ENCODE measurements at regions not wholly inside any gene's neighbourhood (a gene's known extent, or its start where the extent isn't known, plus 50 kb on each side); places are given as distances from the start of the nearest gene placed in this dataset.

GRCh38 chr1:80776266-80776665, 1024.5 kb upstream of the ADGRL2 start:
- H3K9ac ChIP-seq (ENCODE audit: low read length), result no peak overlapping the region
- H3K4me3 ChIP-seq (ENCODE audit: low read length), result no peak overlapping the region
- no peaks in the 10 kb centered on the region for H3K4me1 ChIP-seq (ENCODE audit: control insufficient read depth, low read depth, low read length)
- H3K9me3 ChIP-seq (ENCODE audit: control insufficient read depth, low read depth, low read length), result no peaks in the 10 kb centered on the region
- no peaks in the 10 kb centered on the region for H3K36me3 ChIP-seq (ENCODE audit: control insufficient read depth, low read depth, low read length)
- no peaks in the 10 kb centered on the region for H3K27me3 ChIP-seq (ENCODE audit: control insufficient read depth, insufficient read depth, low read length)
- no peak overlapping the region for H3K27ac ChIP-seq (ENCODE audit: low read length)

- H3K9me3 ChIP-seq (ENCODE audit: control insufficient read depth, low read depth, low read length), result no peaks in the 10 kb centered on the region
- H3K9ac ChIP-seq (ENCODE audit: low read length), result no peak overlapping the region
- H3K36me3 ChIP-seq (ENCODE audit: control insufficient read depth, low read depth, low read length), result no peaks in the 10 kb centered on the region
- H3K4me3 ChIP-seq (ENCODE audit: low read length), result no peak overlapping the region
- H3K27ac ChIP-seq (ENCODE audit: low read length), result no peak overlapping the region
- H3K4me1 ChIP-seq (ENCODE audit: control insufficient read depth, low read depth, low read length), result peaks cover 5% of the 10 kb centered on the region
- H3K27me3 ChIP-seq (ENCODE audit: control insufficient read depth, insufficient read depth, low read length), result no peaks in the 10 kb centered on the region
These were observed 1031.5 kb upstream of the ADGRL2 start for GRCh38 chr1:80769208-80769750.

DNA sequence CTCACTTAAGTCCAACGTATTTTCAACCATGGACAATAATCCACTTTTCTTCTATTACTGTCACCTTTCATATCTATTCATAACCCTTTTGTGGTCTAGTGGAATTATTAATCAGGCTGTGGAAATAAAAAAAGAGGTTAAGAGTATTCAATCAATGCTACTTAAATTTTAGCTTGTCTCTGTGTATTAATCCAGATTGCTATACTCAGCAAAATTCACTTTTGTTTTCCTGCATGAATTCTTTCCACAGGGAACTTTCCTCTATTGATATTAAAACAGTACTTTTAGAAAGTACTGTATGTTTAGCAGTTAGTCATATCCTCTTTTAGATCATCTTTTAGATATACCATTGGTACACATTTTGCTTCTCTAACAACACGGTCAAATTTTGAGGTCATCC, 1033.0 kb upstream of the ADGRL2 start:
- H3K36me3 ChIP-seq (ENCODE audit: control insufficient read depth, low read depth, low read length), result no peaks in the 10 kb centered on the region
- H3K4me3 ChIP-seq (ENCODE audit: low read length), result no peak overlapping the region
- H3K27me3 ChIP-seq (ENCODE audit: control insufficient read depth, insufficient read depth, low read length), result no peaks in the 10 kb centered on the region
- H3K4me1 ChIP-seq (ENCODE audit: control insufficient read depth, low read depth, low read length), result peaks cover 5% of the 10 kb centered on the region
- H3K27ac ChIP-seq (ENCODE audit: low read length), result no peak overlapping the region
- H3K9ac ChIP-seq (ENCODE audit: low read length), result no peak overlapping the region
- H3K9me3 ChIP-seq (ENCODE audit: control insufficient read depth, low read depth, low read length), result no peaks in the 10 kb centered on the region

GRCh38 chr1:80759354-80759753, 1041.4 kb upstream of the ADGRL2 start:
- Histone ChIP-seq H3K27me3 (ENCODE audit: control insufficient read depth, insufficient read depth, low read length) (no peaks in the 10 kb centered on the region), H3K36me3 (ENCODE audit: control insufficient read depth, low read depth, low read length) (no peaks in the 10 kb centered on the region), H3K9me3 (ENCODE audit: control insufficient read depth, low read depth, low read length) (no peaks in the 10 kb centered on the region), H3K4me3 (ENCODE audit: low read length) (no peak overlapping the region), H3K9ac (ENCODE audit: low read length) (no peak overlapping the region), H3K4me1 (ENCODE audit: control insufficient read depth, low read depth, low read length) (no peaks in the 10 kb centered on the region), H3K27ac (ENCODE audit: low read length) (no peak overlapping the region)

DNA sequence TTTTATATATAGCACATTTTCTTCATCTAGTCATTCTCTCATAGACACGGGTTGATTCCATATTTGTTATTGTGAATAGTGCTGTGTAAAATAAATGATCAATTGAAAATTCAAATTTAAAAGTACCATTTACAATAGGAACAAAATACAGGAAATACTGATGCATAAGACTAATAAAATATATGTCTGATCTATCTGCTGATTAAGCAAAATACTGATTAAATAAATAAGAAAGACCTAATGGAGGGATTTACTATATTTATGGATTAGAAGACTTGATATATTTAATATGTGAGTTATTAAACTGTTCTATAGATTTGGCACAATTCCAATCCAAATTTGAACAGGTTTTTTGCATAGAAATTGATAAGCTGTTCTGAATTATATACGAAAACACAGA, 1044.8 kb upstream of the ADGRL2 start:
- Histone ChIP-seq H3K36me3 (ENCODE audit: control insufficient read depth, low read depth, low read length) (no peaks in the 10 kb centered on the region), H3K4me3 (ENCODE audit: low read length) (no peak overlapping the region), H3K4me1 (ENCODE audit: control insufficient read depth, low read depth, low read length) (no peaks in the 10 kb centered on the region), H3K9me3 (ENCODE audit: control insufficient read depth, low read depth, low read length) (no peaks in the 10 kb centered on the region), H3K9ac (ENCODE audit: low read length) (no peak overlapping the region), H3K27ac (ENCODE audit: low read length) (no peak overlapping the region), H3K27me3 (ENCODE audit: control insufficient read depth, insufficient read depth, low read length) (no peaks in the 10 kb centered on the region)

DNA sequence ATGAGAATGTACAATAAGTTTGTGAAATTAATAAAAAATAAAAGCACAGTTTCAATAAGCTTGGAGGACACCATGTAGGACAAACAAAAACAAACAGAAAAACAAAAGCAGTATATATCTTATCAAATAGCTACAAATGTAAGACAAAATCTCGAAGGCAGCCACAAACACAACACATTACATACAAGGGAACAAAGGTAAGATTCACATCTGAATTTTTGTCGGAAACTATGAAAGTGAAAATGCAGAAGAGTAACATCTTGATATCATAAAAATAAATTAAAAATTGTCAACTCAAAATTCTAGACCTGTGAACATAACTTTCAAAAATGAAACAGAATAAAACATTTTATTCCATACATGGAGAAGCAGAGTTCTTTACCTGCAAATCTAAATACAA, 1049.5 kb upstream of the ADGRL2 start:
- Histone ChIP-seq H3K4me3 (ENCODE audit: low read length) (no peak overlapping the region), H3K4me1 (ENCODE audit: control insufficient read depth, low read depth, low read length) (no peaks in the 10 kb centered on the region), H3K9me3 (ENCODE audit: control insufficient read depth, low read depth, low read length) (no peaks in the 10 kb centered on the region), H3K27me3 (ENCODE audit: control insufficient read depth, insufficient read depth, low read length) (no peaks in the 10 kb centered on the region), H3K9ac (ENCODE audit: low read length) (no peak overlapping the region), H3K27ac (ENCODE audit: low read length) (no peak overlapping the region), H3K36me3 (ENCODE audit: control insufficient read depth, low read depth, low read length) (no peaks in the 10 kb centered on the region)

DNA sequence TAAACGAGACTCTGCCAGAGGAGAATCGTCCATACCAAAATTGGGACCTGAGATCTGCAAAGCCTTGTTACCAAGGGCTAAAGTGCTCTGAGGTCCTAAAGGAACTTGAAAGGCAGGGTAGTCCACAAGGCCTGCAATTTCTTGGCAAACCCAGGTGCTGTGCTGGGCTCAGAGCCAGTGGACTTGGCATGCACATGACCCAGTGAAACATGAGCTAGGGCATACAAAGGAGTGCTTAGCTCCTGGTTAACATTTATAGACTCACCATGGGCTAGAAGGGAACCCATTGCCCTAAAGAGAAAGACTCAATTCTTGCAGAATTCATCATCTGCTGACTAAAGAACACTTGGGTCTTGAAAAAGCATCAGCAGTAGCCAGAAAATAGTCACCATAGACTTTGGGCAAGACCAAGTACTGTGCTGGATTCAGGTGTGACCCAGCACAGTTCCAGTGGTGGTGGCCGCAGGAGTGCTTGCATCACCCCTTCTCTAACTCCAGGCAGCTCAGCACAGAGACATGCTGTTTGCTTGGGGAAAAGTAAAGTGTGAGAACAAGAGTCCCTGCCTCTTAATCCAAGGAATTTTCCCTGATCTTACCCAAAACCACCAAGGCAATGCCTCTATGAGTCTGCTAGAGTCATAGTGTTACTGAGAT, 1069.4 kb upstream of the ADGRL2 start:
- Histone ChIP-seq H3K27me3 (ENCODE audit: control insufficient read depth, insufficient read depth, low read length) (no peaks in the 10 kb centered on the region), H3K36me3 (ENCODE audit: control insufficient read depth, low read depth, low read length) (no peaks in the 10 kb centered on the region), H3K4me3 (ENCODE audit: low read length) (no peak overlapping the region), H3K4me1 (ENCODE audit: control insufficient read depth, low read depth, low read length) (no peaks in the 10 kb centered on the region), H3K27ac (ENCODE audit: low read length) (no peak overlapping the region), H3K9me3 (ENCODE audit: control insufficient read depth, low read depth, low read length) (no peaks in the 10 kb centered on the region), H3K9ac (ENCODE audit: low read length) (no peak overlapping the region)

- Histone ChIP-seq H3K4me1 (ENCODE audit: control insufficient read depth, low read depth, low read length) (no peaks in the 10 kb centered on the region), H3K9me3 (ENCODE audit: control insufficient read depth, low read depth, low read length) (no peaks in the 10 kb centered on the region), H3K36me3 (ENCODE audit: control insufficient read depth, low read depth, low read length) (no peaks in the 10 kb centered on the region), H3K9ac (ENCODE audit: low read length) (no peak overlapping the region), H3K27me3 (ENCODE audit: control insufficient read depth, insufficient read depth, low read length) (no peaks in the 10 kb centered on the region), H3K4me3 (ENCODE audit: low read length) (no peak overlapping the region), H3K27ac (ENCODE audit: low read length) (no peak overlapping the region)
These were observed 1078.1 kb upstream of the ADGRL2 start for GRCh38 chr1:80722611-80723010.

- no peak overlapping the region for H3K4me3 ChIP-seq (ENCODE audit: low read length)
These were observed 1094.2 kb upstream of the ADGRL2 start for GRCh38 chr1:80706526-80706925.

DNA sequence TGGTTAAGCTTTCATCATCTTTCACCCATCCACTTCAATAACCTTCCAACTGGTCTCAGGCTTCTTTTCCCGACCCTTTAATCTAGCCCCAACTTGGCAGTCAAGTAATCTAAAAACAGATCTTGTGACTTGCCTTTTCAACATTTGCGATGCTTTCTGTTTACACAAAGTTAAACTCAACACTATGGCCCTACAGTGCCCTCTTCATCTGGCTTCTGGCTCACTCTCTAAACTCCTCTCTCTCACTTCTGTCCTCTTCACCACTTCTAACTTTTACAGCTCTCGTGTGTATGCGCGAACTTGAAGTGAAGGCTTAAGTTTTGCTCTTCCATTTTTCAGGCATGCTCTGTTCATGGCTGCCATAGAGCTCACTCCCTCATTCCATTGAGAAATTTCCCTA, 1122.3 kb upstream of the ADGRL2 start:
- H3K9me3 ChIP-seq (ENCODE audit: control insufficient read depth, low read depth, low read length), result no peaks in the 10 kb centered on the region
- H3K27ac ChIP-seq (ENCODE audit: low read length), result no peak overlapping the region
- no peaks in the 10 kb centered on the region for H3K27me3 ChIP-seq (ENCODE audit: control insufficient read depth, insufficient read depth, low read length)
- peaks cover 10% of the 10 kb centered on the region for H3K4me1 ChIP-seq (ENCODE audit: control insufficient read depth, low read depth, low read length)
- no peaks in the 10 kb centered on the region for H3K36me3 ChIP-seq (ENCODE audit: control insufficient read depth, low read depth, low read length)
- no peak overlapping the region for H3K4me3 ChIP-seq (ENCODE audit: low read length)
- no peak overlapping the region for H3K9ac ChIP-seq (ENCODE audit: low read length)

More at GRCh38 chr1:80706526-80706925, 1094.2 kb upstream of the ADGRL2 start:
- Histone ChIP-seq H3K36me3 (ENCODE audit: control insufficient read depth, low read depth, low read length) (no peaks in the 10 kb centered on the region), H3K27me3 (ENCODE audit: control insufficient read depth, insufficient read depth, low read length) (no peaks in the 10 kb centered on the region), H3K9me3 (ENCODE audit: control insufficient read depth, low read depth, low read length) (no peaks in the 10 kb centered on the region), H3K27ac (ENCODE audit: low read length) (no peak overlapping the region), H3K4me1 (ENCODE audit: control insufficient read depth, low read depth, low read length) (no peaks in the 10 kb centered on the region), H3K9ac (ENCODE audit: low read length) (no peak overlapping the region)

DNA sequence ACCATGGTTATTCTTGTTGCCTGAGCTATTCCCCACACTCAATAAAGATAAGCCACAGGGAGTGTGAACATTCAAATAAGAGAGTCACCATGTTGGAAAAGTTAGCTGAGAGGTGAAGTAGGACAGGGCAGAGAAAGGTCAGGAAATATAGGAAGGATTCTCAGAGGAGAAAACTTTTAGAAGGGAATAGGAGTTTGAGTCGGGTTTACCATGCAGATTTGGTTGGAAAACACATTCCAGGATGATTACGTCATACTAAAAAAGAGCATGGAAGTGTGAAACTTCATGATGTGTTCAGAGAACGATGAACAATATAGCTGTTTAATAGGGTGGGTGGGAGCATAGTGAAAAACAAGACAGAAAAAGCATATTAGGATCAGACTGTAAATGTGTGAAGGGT, 1125.3 kb upstream of the ADGRL2 start:
- no peaks in the 10 kb centered on the region for H3K9me3 ChIP-seq (ENCODE audit: control insufficient read depth, low read depth, low read length)
- no peaks in the 10 kb centered on the region for H3K36me3 ChIP-seq (ENCODE audit: control insufficient read depth, low read depth, low read length)
- no peak overlapping the region for H3K9ac ChIP-seq (ENCODE audit: low read length)
- H3K4me1 ChIP-seq (ENCODE audit: control insufficient read depth, low read depth, low read length), result peaks cover 10% of the 10 kb centered on the region
- no peaks in the 10 kb centered on the region for H3K27me3 ChIP-seq (ENCODE audit: control insufficient read depth, insufficient read depth, low read length)
- H3K27ac ChIP-seq (ENCODE audit: low read length), result no peak overlapping the region
- no peak overlapping the region for H3K4me3 ChIP-seq (ENCODE audit: low read length)

- Histone ChIP-seq H3K36me3 (ENCODE audit: control insufficient read depth, low read depth, low read length) (no peaks in the 10 kb centered on the region), H3K9ac (ENCODE audit: low read length) (no peak overlapping the region), H3K27ac (ENCODE audit: low read length) (no peak overlapping the region), H3K27me3 (ENCODE audit: control insufficient read depth, insufficient read depth, low read length) (no peaks in the 10 kb centered on the region), H3K9me3 (ENCODE audit: control insufficient read depth, low read depth, low read length) (no peaks in the 10 kb centered on the region), H3K4me3 (ENCODE audit: low read length) (no peak overlapping the region), H3K4me1 (ENCODE audit: control insufficient read depth, low read depth, low read length) (peaks cover 10% of the 10 kb centered on the region)
These were observed 1126.7 kb upstream of the ADGRL2 start for GRCh38 chr1:80673935-80674597.

Measured in iPS-18a (cell line).